Frontal cortex (tissue), 3 donors: ENCODE measurements at regions not wholly inside any gene's neighbourhood (a gene's known extent, or its start where the extent isn't known, plus 50 kb on each side); places are given as distances from the start of the nearest gene placed in this dataset.

Experiments used
- DNase-seq, 2 donors: peaks; one replicate each; pipeline ENCODE4 v3.0.0; 2012; ENCODE audit warnings: low spot score in 2 of 2
- FAIRE-seq: peaks from 2 replicates; lab custom pipeline; 2012; peaks lifted over from hg19 to GRCh38; lab: Jason Lieb, UNC
- donor health status: control.
- donor health status: control.
- donor health status: control.

- DNase-seq, result no peak
- no peak for FAIRE-seq
Observed at GRCh38 chr18:2431806-2432205, 139.5 kb downstream of the METTL4 start.

DNA sequence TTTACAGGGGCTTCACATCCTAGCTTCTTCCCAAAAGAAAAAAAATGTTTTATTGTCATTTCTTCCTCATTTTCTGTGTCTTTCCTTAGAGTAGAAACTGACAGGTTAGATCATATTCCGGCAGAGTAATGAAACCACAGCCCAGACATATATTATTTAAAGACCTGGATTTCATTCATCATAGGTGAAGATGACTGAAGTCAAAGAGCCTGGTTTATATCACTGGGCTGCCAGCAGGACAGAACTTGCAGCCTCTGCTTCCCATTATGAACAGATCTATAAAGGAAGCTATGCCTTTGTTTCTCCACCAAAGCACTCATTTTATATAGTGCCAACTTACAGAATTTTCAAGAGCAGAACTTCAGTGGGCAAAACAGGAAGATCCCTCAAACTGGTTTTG, 137.9 kb downstream of the METTL4 start:
- DNase-seq (no peak), FAIRE-seq (no peak)

DNA sequence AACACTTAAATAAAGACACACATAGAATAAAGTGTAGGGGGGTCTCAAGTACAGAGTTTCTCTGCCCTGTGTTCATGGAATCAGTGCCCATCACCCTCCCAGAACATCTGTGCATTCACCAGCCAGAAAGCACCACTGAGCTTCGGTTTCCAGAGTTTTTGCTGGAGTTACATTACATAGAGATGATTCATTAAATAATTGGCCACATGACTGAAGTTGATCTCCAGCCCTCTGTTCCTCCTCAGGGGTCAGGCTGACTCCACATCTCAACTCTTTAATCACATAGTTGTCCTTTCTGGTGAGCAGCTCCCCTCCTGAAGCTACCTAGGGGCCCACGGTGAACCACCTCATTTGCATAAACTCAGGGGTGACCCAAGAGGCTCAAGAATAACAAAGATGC, 129.8 kb downstream of the METTL4 start:
- DNase-seq (no peak), FAIRE-seq (no peak)

DNA sequence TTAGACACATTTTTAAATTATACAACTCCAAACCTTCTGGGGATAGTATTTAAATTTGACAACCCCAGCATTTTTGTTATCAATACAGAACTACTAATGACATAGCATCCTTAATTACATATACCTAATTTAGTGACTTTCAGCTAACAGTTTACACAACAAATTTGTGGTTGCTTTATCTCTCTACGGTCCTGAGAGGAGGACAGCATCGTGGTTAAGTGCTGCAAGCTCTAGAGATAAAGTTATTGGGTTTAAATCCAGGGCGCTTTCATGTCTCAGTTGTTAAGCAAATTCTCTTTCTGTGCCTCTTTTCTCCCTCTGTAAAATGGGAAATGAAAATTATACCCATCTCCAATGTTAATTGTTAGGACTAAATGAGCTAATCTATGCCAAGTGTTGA, 129.3 kb downstream of the METTL4 start:
- DNase-seq (no peak), FAIRE-seq (no peak)

- FAIRE-seq (no peak), DNase-seq (no peak)
Observed at GRCh38 chr18:2442726-2443275, 128.5 kb downstream of the METTL4 start.

DNA sequence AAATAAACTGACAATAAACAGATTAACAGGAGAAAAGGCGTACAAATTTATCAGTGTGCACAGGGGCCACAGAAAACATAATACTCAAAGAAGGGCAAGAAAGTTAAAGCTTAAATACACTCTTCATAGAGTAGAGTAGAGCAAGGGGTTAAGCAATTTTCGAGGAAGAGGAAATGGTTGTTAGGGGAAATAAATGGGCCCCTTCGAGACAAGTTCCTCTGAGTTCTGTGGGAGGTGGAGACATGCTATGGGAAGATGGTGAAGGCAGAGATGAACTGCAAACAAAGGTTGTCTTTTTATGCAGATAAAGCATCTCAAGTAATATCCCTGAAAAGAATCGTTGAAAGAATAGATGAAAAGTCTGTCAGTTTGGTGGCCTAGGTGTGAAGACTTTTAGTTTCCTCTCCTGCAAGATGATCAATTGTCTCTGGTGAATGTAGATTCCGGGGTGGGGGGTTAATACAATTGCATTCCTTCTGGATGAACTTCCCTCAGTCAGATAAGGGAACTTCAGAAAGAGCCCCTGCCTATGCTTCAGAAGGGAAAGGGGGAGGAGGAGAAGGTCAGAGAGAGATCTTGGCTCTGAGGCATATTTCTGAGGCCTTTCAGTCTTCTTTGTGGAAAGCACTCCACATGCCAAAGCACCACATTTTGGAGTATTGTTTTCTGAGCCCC, 127.0 kb downstream of the METTL4 start:
- DNase-seq (no peak), FAIRE-seq (no peak)

DNA sequence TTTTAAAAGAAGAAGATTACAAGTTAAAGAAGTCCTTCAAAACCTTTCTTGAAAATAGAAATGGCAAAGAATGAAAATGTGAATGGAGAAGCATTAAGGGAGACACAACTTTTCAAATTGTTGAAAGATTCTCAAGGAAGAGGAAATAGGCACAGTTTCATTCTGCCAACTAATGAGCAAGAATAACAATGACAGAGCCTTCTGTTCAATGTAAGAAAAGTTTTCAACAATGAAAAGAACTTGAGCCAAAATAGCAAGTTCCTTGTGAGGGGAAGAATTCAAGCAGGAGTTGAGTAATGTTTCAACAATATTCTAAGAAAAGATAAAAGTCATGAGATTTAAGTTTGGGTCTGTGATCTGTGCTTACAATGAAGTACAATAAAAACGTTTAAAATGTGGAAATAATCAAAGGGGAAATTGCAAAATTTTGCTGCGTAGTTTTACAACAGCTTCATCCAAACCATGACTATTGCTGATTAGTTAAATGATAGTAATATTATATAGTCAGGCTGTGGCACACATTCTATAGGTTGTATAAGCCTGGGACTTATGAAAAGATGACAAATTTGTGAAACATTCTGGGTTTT, 122.6 kb downstream of the METTL4 start:
- no peak for FAIRE-seq

DNA sequence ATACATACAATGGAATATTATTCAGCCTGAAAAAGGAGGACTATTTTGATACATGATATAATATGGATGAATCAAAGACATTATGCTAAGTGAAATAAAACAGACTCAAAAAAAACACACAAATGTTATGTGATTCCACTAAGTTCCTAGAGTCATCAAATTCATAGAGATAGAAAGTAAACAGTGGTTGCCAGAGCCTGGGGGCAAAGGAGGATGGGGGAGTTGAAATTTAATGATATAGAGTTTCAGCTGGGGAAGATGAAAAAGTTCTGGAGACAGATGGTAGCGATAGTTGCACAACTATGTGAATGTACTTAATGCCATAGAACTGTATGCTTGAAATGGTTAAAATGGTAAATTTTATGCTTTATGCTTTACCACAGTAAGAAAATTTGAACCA, 119.7 kb downstream of the METTL4 start:
- FAIRE-seq (no peak), DNase-seq (no peak)

More for the DNA sequence above, 122.6 kb downstream of the METTL4 start:
- DNase-seq, result no peak

DNA sequence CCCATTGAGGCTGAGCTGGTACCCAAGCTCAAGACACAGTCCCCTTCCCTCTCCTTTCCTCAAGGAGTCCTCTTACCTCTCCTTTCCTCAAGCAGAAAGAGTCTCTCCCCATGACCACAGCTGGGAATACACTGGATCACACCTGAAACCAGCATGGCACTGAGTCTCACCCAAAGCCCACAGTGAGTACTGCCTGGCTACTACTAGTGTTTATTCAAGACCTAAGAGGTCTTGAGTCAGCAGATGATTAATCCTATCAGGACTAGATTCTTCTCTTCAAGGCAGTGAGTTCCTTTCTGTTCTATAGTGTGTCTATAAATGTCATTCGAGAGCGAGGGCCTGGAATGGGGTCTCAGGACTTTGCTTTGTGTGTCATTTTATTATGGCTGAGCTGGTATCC, 111.4 kb downstream of the METTL4 start:
- DNase-seq (no peak), FAIRE-seq (no peak)

DNA sequence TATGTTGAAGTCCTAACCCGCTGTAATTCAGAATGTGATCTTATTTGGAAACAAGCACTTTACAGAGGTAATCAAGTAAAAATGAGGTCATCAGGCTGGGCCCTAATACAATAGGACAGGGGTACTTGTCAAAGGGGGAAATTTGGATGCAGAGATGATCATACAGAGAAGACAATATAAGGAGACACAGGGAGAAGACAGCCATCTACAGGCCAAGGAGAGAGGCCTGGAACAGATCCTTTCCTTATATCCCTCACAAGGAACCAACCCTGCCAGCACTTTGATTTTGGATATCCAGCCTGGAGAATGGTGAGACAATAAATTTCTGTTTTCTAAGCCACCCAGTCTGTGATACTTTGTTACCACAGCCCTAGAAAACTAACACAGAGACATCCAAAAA, 104.3 kb downstream of the METTL4 start:
- no peak for FAIRE-seq
- no peak for DNase-seq

- FAIRE-seq, result no peak
Observed at GRCh38 chr18:2468051-2468450, 103.3 kb downstream of the METTL4 start.

DNA sequence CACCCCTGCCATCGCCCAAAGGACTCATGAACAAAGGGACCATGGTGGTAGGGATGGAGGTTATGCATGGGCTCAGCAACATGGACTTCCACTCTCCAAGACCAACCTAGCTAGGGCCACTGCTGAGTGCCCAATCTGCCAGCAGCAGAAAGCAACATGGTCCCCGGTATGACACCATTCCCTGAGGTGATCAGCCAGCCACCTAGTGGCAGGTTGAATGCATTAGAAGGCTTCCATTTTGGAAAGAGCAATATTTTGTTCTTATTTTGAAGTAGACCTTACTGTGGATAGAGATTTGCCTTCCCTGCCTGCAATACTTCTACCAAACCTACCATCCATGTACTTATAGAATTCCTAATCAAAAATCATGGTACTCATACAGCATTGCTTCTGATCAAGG, 99.8 kb downstream of the METTL4 start:
- no peak for DNase-seq
- FAIRE-seq, result no peak

More at GRCh38 chr18:2468051-2468450, 103.3 kb downstream of the METTL4 start:
- DNase-seq, result no peak

DNA sequence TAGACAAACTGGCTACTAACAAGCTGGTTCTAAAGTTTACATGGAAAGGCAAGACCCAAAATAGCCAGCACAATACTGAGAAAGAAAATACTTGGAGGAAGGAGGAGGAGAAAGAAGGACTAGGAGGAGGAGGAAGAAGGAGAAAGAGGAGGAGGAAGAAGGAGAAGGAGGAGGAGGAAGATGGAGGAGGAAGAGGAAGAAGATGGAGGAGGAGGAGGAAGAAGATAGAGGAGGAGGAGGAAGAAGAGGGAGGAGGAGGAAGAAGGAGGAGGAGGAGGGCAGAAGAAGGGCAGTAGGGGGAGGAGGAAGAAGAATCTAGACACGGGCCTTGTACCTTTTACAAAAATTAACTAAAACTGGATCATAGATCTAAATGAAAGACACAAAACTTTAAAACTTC, 92.6 kb downstream of the METTL4 start:
- FAIRE-seq (no peak), DNase-seq (no peak)

DNA sequence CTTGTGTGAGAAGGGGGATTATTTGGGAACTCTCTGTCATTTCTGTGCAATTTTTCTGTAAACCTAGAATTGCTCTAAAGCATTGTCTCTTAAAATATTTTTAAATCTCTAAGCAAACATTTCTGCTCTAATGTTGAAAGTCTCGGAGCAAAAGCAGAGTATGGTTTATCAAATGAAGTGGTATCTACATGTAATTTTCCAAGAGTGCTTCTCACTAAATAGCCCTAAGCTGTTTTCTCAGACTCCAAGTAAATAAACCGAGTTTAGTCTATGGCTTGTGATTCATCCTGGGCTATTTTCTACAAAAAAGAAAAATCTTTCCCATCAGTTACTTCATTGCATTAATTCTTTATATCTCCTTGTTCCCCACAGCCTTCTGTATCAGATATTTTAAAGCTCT, 90.8 kb downstream of the METTL4 start:
- DNase-seq (no peak), FAIRE-seq (no peak)

GRCh38 chr18:2482706-2483475, 88.4 kb downstream of the METTL4 start:
- DNase-seq (no peak), FAIRE-seq (no peak)

GRCh38 chr18:2485983-2486382, 85.3 kb downstream of the METTL4 start:
- DNase-seq (no peak), FAIRE-seq (no peak)

- no peak for DNase-seq
- FAIRE-seq, result no peak
Observed at GRCh38 chr18:2486426-2486825, 84.9 kb downstream of the METTL4 start.
